Right lobe of liver (tissue), 6 donors: ENCODE measurements at regions not wholly inside any gene's neighbourhood (a gene's known extent, or its start where the extent isn't known, plus 50 kb on each side); places are given as distances from the start of the nearest gene placed in this dataset.

Source experiments
- ATAC-seq, 4 donors: fragments of 200-7000 bp; cut with Tn5 transposase; one replicate each; pipeline ENCODE4 v1.9.1; 2020; ENCODE audit warnings: mild to moderate bottlenecking in 4 of 4, moderate library complexity in 4 of 4
- DNase-seq, 3 donors: peaks; one replicate each; pipeline ENCODE4 v3.0.0-alpha.2; 2020
- H3K27ac ChIP-seq, 3 donors: fragments of 200-600 bp; one replicate each; pipeline ENCODE4 v1.8.0; 2022
- H3K27me3 ChIP-seq, 2 donors: fragments of 200-600 bp; one replicate each; pipeline ENCODE4 v1.8.0; 2022
- H3K36me3 ChIP-seq, 4 donors: fragments of 200-600 bp; sonication (generic) in 1 of 4; one replicate each; pipeline versions ENCODE4 v1.5.1 to v1.8.0; 2017 to 2022; ENCODE audit warnings: control low read depth in 1 of 4
- H3K4me1 ChIP-seq, 4 donors: fragments of 200-600 bp; sonication (generic) in 1 of 4; one replicate each; pipeline versions ENCODE4 v1.5.1 to v1.8.0; 2017 to 2022; ENCODE audit warnings: control low read depth in 1 of 4
- H3K4me3 ChIP-seq, 3 donors: fragments of 200-600 bp; one replicate each; pipeline ENCODE4 v1.8.0; 2022
- H3K9me3 ChIP-seq, 4 donors: fragments of 200-600 bp; sonication (generic) in 1 of 4; one replicate each; pipeline versions ENCODE4 v1.5.1 to v1.8.0; 2017 to 2022; ENCODE audit warnings: control low read depth in 1 of 4
- POLR2A ChIP-seq: fragments of 450-650 bp; IDR thresholded peaks from one replicate; pipeline ENCODE4 v1.6.1; 2017; ENCODE audit warnings: antibody characterized with exemption, mild to moderate bottlenecking
- WGBS: methylation state at CpG from one replicate; pipeline ENCODE4 v1.1.6; 2018; ENCODE audit warnings: low coverage, low lambda C conversion rate; ENCODE audit not compliant: insufficient coverage; ENCODE audit errors: missing lambda C conversion rate; 5-methylcytosine and 5-hydroxymethylcytosine counted together
- intact Hi-C, 2 donors: fragments of 100-400 bp; cut with DNase I; formaldehyde crosslinking; loops; one replicate each; pipeline versions ENCODE4 v1.11.2 to v1.14.1; 2022
- TF ChIP-seq, protein P1 (sequence below), 4 donors: fragments of 200-600 bp in 3 of 4; fragments of 450-650 bp in 1 of 4; IDR thresholded peaks; one replicate each; pipeline versions ENCODE4 v1.5.1 to v1.8.0; 2016 to 2022; ENCODE audit warnings: antibody characterized with exemption in 4 of 4, mild to moderate bottlenecking in 2 of 4
- donor health status: DM: no; HTN: yes; CAD: no.
- donor health status: DM: no; HTN: no; CAD: no.
- donor health status: DM: no; HTN: no; CAD: no.
- donor health status: DM: no; HTN: yes; CAD: no.
- donor health status: DM: no; HTN: yes; CAD: no.

GRCh38 chr2:21730141-21730540, 606.4 kb downstream of the TDRD15 start:
- H3K27ac ChIP-seq, result no peak overlapping the region
- WGBS, result 60% methylated on average over 3 of the region's 3 CpGs
- no peak for TF ChIP-seq POLR2A
- TF ChIP-seq, protein P1, sequence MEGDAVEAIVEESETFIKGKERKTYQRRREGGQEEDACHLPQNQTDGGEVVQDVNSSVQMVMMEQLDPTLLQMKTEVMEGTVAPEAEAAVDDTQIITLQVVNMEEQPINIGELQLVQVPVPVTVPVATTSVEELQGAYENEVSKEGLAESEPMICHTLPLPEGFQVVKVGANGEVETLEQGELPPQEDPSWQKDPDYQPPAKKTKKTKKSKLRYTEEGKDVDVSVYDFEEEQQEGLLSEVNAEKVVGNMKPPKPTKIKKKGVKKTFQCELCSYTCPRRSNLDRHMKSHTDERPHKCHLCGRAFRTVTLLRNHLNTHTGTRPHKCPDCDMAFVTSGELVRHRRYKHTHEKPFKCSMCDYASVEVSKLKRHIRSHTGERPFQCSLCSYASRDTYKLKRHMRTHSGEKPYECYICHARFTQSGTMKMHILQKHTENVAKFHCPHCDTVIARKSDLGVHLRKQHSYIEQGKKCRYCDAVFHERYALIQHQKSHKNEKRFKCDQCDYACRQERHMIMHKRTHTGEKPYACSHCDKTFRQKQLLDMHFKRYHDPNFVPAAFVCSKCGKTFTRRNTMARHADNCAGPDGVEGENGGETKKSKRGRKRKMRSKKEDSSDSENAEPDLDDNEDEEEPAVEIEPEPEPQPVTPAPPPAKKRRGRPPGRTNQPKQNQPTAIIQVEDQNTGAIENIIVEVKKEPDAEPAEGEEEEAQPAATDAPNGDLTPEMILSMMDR (IDR thresholded peaks at IDR 0.05), result no peak
- H3K4me3 ChIP-seq, result no peak overlapping the region
- DNase-seq (no peak), ATAC-seq (no peak)
- H3K27me3 ChIP-seq, result peaks cover 0 to 4% of the 10 kb centered on the region in 2 donors
- H3K36me3 ChIP-seq, result no peaks in the 10 kb centered on the region
- H3K9me3 ChIP-seq, result no peaks in the 10 kb centered on the region
- H3K4me1 ChIP-seq, result no peaks in the 10 kb centered on the region
- intact Hi-C loops, result no loop called here

GRCh38 chr2:21740484-21740883, 616.7 kb downstream of the TDRD15 start:
- no peak for TF ChIP-seq POLR2A
- TF ChIP-seq, protein P1 (IDR thresholded peaks at IDR 0.05), result no peak
- H3K27ac ChIP-seq, result no peak overlapping the region
- WGBS, result 40% methylated on average over 2 of the region's 2 CpGs
- no peak for DNase-seq
- H3K27me3 ChIP-seq, result no peaks in the 10 kb centered on the region
- no peaks in the 10 kb centered on the region for H3K4me1 ChIP-seq
- no peaks in the 10 kb centered on the region for H3K9me3 ChIP-seq
- intact Hi-C loops, result no loop called here
- no peak for ATAC-seq
- H3K4me3 ChIP-seq, result no peak overlapping the region
- no peaks in the 10 kb centered on the region for H3K36me3 ChIP-seq

GRCh38 chr2:21746499-21746898, 622.7 kb downstream of the TDRD15 start:
- Histone ChIP-seq H3K9me3 (no peaks in the 10 kb centered on the region), H3K36me3 (no peaks in the 10 kb centered on the region), H3K4me1 (no peaks in the 10 kb centered on the region), H3K27ac (no peak overlapping the region), H3K27me3 (no peaks in the 10 kb centered on the region), H3K4me3 (no peak overlapping the region)
- ATAC-seq (no peak), DNase-seq (no peak)
- intact Hi-C loops, result no loop called here
- WGBS, result 75% methylated on average over 3 of the region's 3 CpGs
- TF ChIP-seq, protein P1 (IDR thresholded peaks at IDR 0.05), result no peak
- TF ChIP-seq POLR2A, result no peak

DNA sequence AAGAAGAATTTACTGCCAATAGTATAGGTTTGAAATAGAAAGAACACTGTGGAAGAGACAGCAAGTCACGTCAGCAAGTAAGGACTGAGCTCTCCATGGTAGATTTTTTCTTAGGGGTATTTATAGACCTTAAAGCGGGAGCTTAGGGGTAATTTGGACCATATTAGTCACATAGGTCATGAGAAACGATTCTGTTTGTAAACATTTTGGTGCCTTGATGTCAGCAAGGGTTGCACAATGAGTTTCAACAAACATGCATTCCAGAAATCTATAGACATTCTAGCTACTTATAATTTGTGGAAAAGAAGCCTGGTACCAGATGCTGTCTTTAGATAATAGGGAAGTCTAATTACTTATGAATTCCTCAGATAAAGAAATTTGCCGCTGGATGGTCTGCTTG, 624.7 kb downstream of the TDRD15 start:
- Histone ChIP-seq H3K27me3 (no peaks in the 10 kb centered on the region), H3K36me3 (no peaks in the 10 kb centered on the region), H3K4me3 (no peak overlapping the region), H3K27ac (no peak overlapping the region), H3K4me1 (no peaks in the 10 kb centered on the region), H3K9me3 (no peaks in the 10 kb centered on the region)
- TF ChIP-seq, protein P1 (IDR thresholded peaks at IDR 0.05), result no peak
- TF ChIP-seq POLR2A, result no peak
- intact Hi-C loops, result no loop called here
- no peak for DNase-seq
- 45% methylated on average over 4 of the region's 4 CpGs for WGBS
- no peak for ATAC-seq

DNA sequence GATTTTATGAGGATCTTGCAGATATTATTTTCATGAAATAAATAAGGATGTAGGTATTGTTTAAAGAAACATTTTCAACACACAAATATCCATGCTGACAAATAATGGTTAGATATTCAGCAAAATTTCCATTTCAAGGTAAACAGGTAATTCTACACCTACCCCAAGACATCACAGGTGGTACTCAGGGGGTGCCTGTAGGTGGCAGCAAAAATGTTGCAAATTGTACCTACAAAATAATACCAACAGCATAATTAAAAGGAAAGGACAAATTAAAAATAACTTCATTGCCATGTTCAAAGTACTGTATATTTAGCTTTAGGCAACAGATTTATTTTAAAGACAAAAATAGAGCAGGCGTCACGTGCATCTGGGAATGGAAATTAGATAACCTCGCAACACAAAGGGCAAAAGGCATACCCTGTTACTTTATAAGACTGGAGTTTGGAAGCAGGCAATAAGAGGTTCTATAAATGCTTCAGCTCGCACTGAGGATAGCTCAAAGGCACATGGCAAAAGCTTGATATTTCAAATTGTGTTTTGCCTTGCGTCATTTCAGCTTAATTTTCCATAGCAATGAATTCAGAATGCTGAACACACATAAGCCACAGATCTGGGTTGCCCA, 630.5 kb downstream of the TDRD15 start:
- no peaks in the 10 kb centered on the region for H3K36me3 ChIP-seq
- H3K27ac ChIP-seq, result no peak overlapping the region
- TF ChIP-seq, protein P1 (IDR thresholded peaks at IDR 0.05), result peak; percentile 26 to 46 (median 34)
- no peak for TF ChIP-seq POLR2A
- H3K27me3 ChIP-seq, result peaks cover 0 to 4% of the 10 kb centered on the region in 2 donors
- intact Hi-C loops, result no loop called here
- no peaks in the 10 kb centered on the region for H3K9me3 ChIP-seq
- H3K4me1 ChIP-seq, result no peaks in the 10 kb centered on the region
- no peak overlapping the region for H3K4me3 ChIP-seq
- no peak for DNase-seq
- ATAC-seq, result no peak
- WGBS, result 47% methylated on average over 5 of the region's 5 CpGs
